Jurkat, Clone E6-1 (cell line): ENCODE measurements at regions not wholly inside any gene's neighbourhood (a gene's known extent, or its start where the extent isn't known, plus 50 kb on each side); places are given as distances from the start of the nearest gene placed in this dataset.
"Not testable (repeated sequence)": the region's sequence is repeated elsewhere in the genome, so short reads cannot be mapped to it uniquely, and the experiment has no call there.

Experiments
- DNase-seq: peaks from one replicate; pipeline ENCODE4 v3.0.0-alpha.2; 2011; ENCODE audit warnings: low read depth, low spot score
- H3K4me3 ChIP-seq: 2 replicates; pipeline ENCODE4 v1.5.1; 2011; ENCODE audit warnings: mild to moderate bottlenecking, low read length, control low read depth, moderate library complexity

DNA sequence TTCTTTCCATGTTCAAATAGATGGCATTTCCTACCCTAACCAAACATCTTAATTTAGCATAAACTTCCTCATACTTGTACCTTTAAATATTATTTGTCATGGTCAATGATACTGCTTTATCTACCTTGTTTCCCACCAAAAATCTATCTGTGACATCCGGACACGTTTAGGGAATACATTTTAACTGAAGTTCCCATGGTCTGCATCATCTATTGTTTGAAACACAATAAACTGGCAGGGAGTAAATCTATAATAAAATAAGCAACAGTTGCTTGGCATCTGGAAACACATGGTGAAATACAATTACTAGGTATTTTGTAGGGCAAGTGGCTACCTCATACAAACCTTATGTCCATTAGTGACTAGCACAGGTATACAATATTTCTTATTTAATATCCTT, 289.1 kb downstream of the GJA1 start:
- DNase-seq: no peak
- H3K4me3 ChIP-seq: no peak overlapping the region

- no peak for DNase-seq
- H3K4me3 ChIP-seq: no peak overlapping the region
These were observed 291.1 kb downstream of the GJA1 start for GRCh38 chr6:121726596-121726995.

- no peak for DNase-seq
- H3K4me3 ChIP-seq: no peak overlapping the region
These were observed 295.2 kb downstream of the GJA1 start for GRCh38 chr6:121730616-121731015.

- DNase-seq: no peak
- no peak overlapping the region for H3K4me3 ChIP-seq
These were observed 295.9 kb downstream of the GJA1 start for GRCh38 chr6:121731381-121731780.

DNA sequence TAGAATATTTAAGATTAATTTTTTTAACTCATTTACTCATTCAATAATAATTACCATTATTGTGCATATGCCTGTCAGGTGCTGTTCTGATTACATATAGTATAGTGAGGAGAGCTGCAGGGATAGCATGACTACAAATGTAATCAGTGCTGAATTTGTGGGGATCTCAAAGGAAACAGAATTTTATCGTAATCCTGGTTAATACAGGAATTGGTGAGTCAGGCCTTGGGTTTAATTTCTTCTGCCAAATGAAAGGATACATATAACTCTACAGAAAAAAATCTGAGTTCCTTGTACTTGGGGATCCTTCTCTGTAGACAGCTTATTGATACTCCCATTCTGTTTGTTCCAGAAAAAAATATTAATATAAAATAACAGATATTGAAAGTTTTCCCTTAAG, 297.2 kb downstream of the GJA1 start:
- no peak overlapping the region for H3K4me3 ChIP-seq
- no peak for DNase-seq

DNA sequence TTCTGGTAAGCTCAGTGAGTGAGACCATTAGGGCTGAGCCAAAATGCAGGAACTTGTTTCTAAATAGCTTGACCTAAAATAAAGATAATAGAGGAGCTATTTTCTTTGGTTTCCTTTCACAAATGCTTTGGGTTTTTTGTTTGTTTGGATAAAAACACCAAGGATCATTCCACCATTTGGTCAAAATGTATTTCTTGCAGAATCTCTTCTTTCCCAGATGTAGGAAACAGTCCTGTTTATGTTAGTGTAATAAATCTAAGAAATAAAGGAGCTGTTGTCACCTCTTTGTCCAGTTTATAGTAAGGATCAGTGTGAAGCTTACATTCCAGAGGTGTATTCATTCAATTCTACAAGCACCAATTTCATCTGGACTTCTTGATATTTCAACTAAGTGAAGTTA, 297.8 kb downstream of the GJA1 start:
- DNase-seq: no peak
- no peak overlapping the region for H3K4me3 ChIP-seq

- not testable (repeated sequence) for DNase-seq, H3K4me3 ChIP-seq
These were observed 304.7 kb downstream of the GJA1 start for GRCh38 chr6:121740188-121740587.

GRCh38 chr6:121743691-121744090, 308.2 kb downstream of the GJA1 start:
- no peak overlapping the region for H3K4me3 ChIP-seq
- DNase-seq: no peak

GRCh38 chr6:121748376-121748775, 312.9 kb downstream of the GJA1 start:
- DNase-seq: no peak
- H3K4me3 ChIP-seq: no peak overlapping the region

- H3K4me3 ChIP-seq: no peak overlapping the region
- no peak for DNase-seq
These were observed 313.4 kb downstream of the GJA1 start for GRCh38 chr6:121748850-121749249.

DNA sequence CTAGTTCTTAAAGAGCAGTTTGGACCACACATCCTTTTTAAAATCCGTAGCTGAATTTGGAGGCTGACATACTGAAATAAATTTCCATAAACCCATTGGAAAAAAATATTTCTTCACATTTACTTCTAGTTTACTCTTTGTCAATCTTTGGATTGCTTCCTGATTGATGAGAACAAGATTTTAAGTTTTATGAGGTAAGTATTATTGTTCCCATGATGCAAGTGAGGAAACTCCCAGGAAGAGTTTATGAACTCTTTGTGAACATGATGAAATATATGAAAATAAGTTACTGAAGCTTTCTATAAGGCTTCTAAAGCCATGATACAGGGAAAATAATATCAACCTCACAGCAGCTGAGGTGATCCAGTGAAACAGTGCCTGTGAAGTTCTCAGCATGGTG, 320.0 kb downstream of the GJA1 start:
- no peak overlapping the region for H3K4me3 ChIP-seq

GRCh38 chr6:121756666-121757065, 321.2 kb downstream of the GJA1 start:
- DNase-seq: no peak
- no peak overlapping the region for H3K4me3 ChIP-seq

More for the DNA sequence above, 320.0 kb downstream of the GJA1 start:
- DNase-seq: no peak

GRCh38 chr6:121759370-121759769, 323.9 kb downstream of the GJA1 start:
- DNase-seq: no peak
- no peak overlapping the region for H3K4me3 ChIP-seq

DNA sequence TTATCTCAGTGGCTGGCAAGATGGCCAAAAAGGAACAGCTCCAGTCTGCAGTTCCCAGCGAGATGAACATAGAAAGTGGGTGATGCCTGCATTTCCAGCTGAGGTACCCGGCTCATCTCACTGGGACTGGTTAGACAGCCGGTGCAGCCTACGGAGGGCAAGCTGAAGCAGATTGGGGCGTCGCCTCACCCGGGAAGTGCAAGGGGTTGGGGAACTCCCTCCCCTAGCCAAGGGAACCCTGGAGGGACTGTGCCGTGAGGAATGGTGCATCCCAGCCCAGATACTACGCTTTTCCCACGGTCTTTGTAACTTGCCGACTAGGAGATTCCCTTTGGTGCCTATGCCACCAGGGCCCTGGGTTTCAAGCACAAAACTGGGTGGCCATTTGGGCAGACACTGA, 324.7 kb downstream of the GJA1 start:
- no peak overlapping the region for H3K4me3 ChIP-seq
- DNase-seq: no peak

DNA sequence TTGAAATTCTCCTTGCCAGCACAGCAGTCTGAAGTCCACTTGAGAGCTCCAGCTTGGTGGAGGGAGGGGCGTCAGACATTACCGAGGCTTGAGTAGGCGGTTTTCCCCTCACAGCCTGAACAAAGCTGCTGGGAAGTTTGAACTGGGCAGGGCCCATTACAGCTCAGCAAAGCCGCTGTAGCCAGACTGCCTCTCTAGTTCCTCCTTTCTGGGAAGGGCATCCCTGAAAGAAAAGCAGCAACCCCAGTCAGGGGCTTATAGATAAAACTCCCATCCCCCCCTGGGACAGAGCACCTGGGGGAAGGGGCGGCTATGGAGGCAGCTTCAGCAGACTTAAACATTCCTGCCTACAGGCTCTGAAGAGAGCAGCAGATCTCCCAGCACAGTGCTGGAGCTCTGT, 325.3 kb downstream of the GJA1 start:
- no peak overlapping the region for H3K4me3 ChIP-seq
- DNase-seq: no peak

DNA sequence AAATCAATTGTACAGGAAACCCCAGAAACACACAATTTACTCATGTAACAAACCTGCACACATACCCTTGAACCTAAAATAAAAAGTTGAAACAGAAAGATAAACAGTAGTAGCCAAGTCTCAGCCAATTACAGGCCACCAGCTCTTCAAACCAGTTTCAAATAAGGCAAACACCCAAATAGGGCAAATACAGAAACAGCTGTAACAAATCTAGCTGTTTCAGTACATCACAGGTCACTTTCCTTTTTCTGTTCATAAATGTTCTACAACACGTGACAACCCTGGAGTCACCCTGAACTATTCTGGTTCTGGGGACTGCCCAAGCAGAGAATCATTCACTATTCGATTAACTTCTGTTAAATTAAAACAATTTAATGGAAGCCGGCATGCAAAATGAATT, 329.0 kb downstream of the GJA1 start:
- no peak overlapping the region for H3K4me3 ChIP-seq
- no peak for DNase-seq

DNA sequence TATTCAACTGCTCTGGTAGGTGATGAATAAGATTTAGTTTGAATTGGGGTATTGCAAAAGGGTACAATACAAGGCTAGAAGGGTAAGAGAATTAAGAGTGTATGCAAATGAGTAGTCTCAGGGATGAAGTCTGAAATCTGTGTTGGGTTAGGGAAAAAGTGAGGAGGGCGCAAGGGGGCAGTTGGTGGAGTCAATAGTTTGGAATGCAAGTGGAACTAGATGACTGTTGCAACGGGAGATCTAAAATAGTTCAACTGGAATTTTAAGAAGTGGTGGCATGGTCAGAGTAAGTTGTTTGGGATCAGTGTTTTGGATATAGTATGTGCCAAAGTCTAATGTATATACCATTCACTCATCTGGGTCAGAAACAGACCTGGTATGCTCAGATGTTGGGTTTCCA, 329.6 kb downstream of the GJA1 start:
- no peak overlapping the region for H3K4me3 ChIP-seq
- DNase-seq: no peak

DNA sequence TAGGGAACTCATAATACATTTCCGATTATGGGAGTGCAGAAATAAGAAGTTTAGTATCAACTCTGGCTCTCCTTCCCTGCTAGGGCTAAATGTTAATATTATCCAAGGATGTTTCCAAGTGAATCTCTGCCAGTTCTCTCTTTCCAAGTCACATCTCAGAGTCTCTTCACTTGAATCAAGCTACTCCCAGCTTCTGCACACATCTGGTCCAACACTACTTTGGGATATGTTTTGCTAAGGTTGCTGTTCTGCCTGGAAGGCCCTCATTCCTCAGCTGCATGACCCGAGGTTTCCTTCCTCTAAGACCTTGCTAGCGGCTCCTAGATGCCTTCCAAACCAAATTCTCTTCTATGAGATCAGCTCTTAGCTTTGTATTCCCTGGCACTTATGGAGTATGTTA, 331.8 kb downstream of the GJA1 start:
- no peak overlapping the region for H3K4me3 ChIP-seq
- DNase-seq: no peak

DNA sequence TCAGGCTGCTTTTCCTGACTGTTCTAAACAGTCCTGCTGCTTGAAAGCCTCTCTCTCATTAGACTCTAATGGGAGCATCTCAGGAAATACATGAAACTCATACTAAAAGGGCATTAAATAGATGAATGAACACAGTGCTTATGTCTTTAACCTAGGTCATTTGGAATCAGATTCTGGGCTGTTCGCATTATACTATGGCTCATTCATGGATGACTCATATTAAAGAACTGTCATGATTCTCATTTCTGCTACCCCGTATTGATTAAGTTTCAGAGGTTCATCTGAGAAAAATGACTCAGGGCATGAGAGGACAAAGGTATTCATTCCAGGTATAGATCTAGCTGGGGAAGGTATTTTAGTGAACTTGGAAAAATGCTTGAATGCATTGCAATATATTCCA, 335.5 kb downstream of the GJA1 start:
- DNase-seq: no peak
- no peak overlapping the region for H3K4me3 ChIP-seq

- H3K4me3 ChIP-seq: no peak overlapping the region
- no peak for DNase-seq
These were observed 336.7 kb downstream of the GJA1 start for GRCh38 chr6:121771937-121772720.

DNA sequence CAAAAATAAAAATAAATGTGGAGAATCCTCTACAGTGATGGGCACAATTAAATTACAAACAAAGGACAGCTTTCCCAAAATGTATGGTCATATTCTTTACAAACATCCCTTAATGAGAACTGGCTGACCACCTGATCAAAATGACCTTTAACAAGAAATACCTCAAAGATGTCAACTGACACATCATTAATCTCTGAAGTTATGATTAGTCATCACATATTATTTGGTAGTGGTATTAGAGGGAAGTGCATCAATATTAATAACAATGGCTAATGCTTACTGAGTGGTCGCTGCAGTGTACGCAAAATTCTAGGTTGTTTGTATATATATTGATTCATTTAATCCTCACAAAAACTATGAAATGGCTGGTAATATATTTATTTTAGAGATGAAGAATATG, 340.6 kb downstream of the GJA1 start:
- DNase-seq: no peak
- no peak overlapping the region for H3K4me3 ChIP-seq
